ENCODE measurements at regions not wholly inside any gene's neighbourhood (a gene's known extent, or its start where the extent isn't known, plus 50 kb on each side); places are given as distances from the start of the nearest gene placed in this dataset.

- ATAC-seq (no peak), DNase-seq (peak; percentile 23)
- Mint-ChIP-seq H3K27ac (no peak overlapping the region), H3K9me3 (ENCODE audit: low read depth) (peaks cover 54% of the 10 kb centered on the region), H3K27me3 (no peaks in the 10 kb centered on the region), H3K4me3 (no peak overlapping the region), H3K36me3 (peaks cover 78% of the 10 kb centered on the region), H3K4me1 (no peaks in the 10 kb centered on the region)
- CTCF ChIA-PET = no interaction called here
Measured at GRCh38 chr15:25051399-25052154, 96.8 kb downstream of the SNRPN start.

GRCh38 chr15:25052191-25052999, 97.6 kb downstream of the SNRPN start:
- H3K27me3 Mint-ChIP-seq = no peaks in the 10 kb centered on the region
- DNase-seq = peak; percentile 25
- CTCF ChIA-PET = no interaction called here

GRCh38 chr15:25053000-25053815, 98.4 kb downstream of the SNRPN start:
- peaks cover 63% of the 10 kb centered on the region for H3K9me3 Mint-ChIP-seq (ENCODE audit: low read depth)
- ATAC-seq (no peak), DNase-seq (peak; percentile 8)
- H3K27me3 Mint-ChIP-seq = no peaks in the 10 kb centered on the region
- CTCF ChIA-PET = no interaction called here
- H3K36me3 Mint-ChIP-seq = peaks cover 87% of the 10 kb centered on the region
- H3K27ac Mint-ChIP-seq = no peak overlapping the region
- no peaks in the 10 kb centered on the region for H3K4me1 Mint-ChIP-seq
- H3K4me3 Mint-ChIP-seq = no peak overlapping the region

More at GRCh38 chr15:25052191-25052999, 97.6 kb downstream of the SNRPN start:
- H3K9me3 Mint-ChIP-seq (ENCODE audit: low read depth) = peaks cover 61% of the 10 kb centered on the region
- H3K4me3 Mint-ChIP-seq = no peak overlapping the region
- no peaks in the 10 kb centered on the region for H3K4me1 Mint-ChIP-seq
- ATAC-seq = no peak
- no peak overlapping the region for H3K27ac Mint-ChIP-seq
- peaks cover 81% of the 10 kb centered on the region for H3K36me3 Mint-ChIP-seq

GRCh38 chr15:25054329-25054728, 99.5 kb downstream of the SNRPN start:
- Mint-ChIP-seq H3K4me3 (no peak overlapping the region), H3K9me3 (ENCODE audit: low read depth) (peaks cover 71% of the 10 kb centered on the region), H3K27me3 (no peaks in the 10 kb centered on the region), H3K36me3 (peaks cover 92% of the 10 kb centered on the region), H3K27ac (no peak overlapping the region), H3K4me1 (no peaks in the 10 kb centered on the region)
- ATAC-seq = no peak
- peak; percentile 7 for DNase-seq
- CTCF ChIA-PET = no interaction called here

GRCh38 chr15:25054943-25055342, 100.2 kb downstream of the SNRPN start:
- ATAC-seq = no peak
- no peak overlapping the region for H3K4me3 Mint-ChIP-seq

GRCh38 chr15:25055356-25056068, 100.7 kb downstream of the SNRPN start:
- CTCF ChIA-PET = no interaction called here
- ATAC-seq = no peak
- DNase-seq = peak; percentile 18

More at GRCh38 chr15:25054943-25055342, 100.2 kb downstream of the SNRPN start:
- Mint-ChIP-seq H3K27me3 (no peaks in the 10 kb centered on the region), H3K27ac (no peak overlapping the region), H3K36me3 (peaks cover 95% of the 10 kb centered on the region), H3K9me3 (ENCODE audit: low read depth) (peaks cover 73% of the 10 kb centered on the region), H3K4me1 (no peaks in the 10 kb centered on the region)
- DNase-seq = peak; percentile 31
- CTCF ChIA-PET = no interaction called here

GRCh38 chr15:25056484-25057425, 102.0 kb downstream of the SNRPN start:
- peak; percentile 36 for DNase-seq
- H3K27ac Mint-ChIP-seq = no peak overlapping the region
- no peaks in the 10 kb centered on the region for H3K27me3 Mint-ChIP-seq
- CTCF ChIA-PET = no interaction called here
- peaks cover 69% of the 10 kb centered on the region for H3K9me3 Mint-ChIP-seq (ENCODE audit: low read depth)
- H3K4me1 Mint-ChIP-seq = no peaks in the 10 kb centered on the region
- no peak overlapping the region for H3K4me3 Mint-ChIP-seq
- ATAC-seq = no peak
- H3K36me3 Mint-ChIP-seq = peaks cover 93% of the 10 kb centered on the region

More at GRCh38 chr15:25055356-25056068, 100.7 kb downstream of the SNRPN start:
- no peaks in the 10 kb centered on the region for H3K27me3 Mint-ChIP-seq
- H3K4me1 Mint-ChIP-seq = no peaks in the 10 kb centered on the region
- H3K36me3 Mint-ChIP-seq = peaks cover 95% of the 10 kb centered on the region
- no peak overlapping the region for H3K27ac Mint-ChIP-seq
- no peak overlapping the region for H3K4me3 Mint-ChIP-seq
- peaks cover 71% of the 10 kb centered on the region for H3K9me3 Mint-ChIP-seq (ENCODE audit: low read depth)

- H3K4me1 Mint-ChIP-seq = no peaks in the 10 kb centered on the region
- H3K27me3 Mint-ChIP-seq = no peaks in the 10 kb centered on the region
- DNase-seq (peak; percentile 9), ATAC-seq (no peak)
- H3K27ac Mint-ChIP-seq = no peak overlapping the region
- CTCF ChIA-PET = no interaction called here
- peaks cover 71% of the 10 kb centered on the region for H3K9me3 Mint-ChIP-seq (ENCODE audit: low read depth)
- peaks cover 94% of the 10 kb centered on the region for H3K36me3 Mint-ChIP-seq
- H3K4me3 Mint-ChIP-seq = no peak overlapping the region
Measured at GRCh38 chr15:25057574-25057973, 102.8 kb downstream of the SNRPN start.

GRCh38 chr15:25058080-25058785, 103.4 kb downstream of the SNRPN start:
- Mint-ChIP-seq H3K36me3 (peaks cover 95% of the 10 kb centered on the region), H3K27me3 (no peaks in the 10 kb centered on the region), H3K4me1 (no peaks in the 10 kb centered on the region), H3K9me3 (ENCODE audit: low read depth) (peaks cover 69% of the 10 kb centered on the region), H3K27ac (no peak overlapping the region), H3K4me3 (no peak overlapping the region)
- CTCF ChIA-PET = no interaction called here
- ATAC-seq = no peak
- peak; percentile 18 for DNase-seq

- ATAC-seq (no peak), DNase-seq (peak; percentile 8)
- H3K9me3 Mint-ChIP-seq (ENCODE audit: low read depth) = peaks cover 73% of the 10 kb centered on the region
- H3K4me3 Mint-ChIP-seq = no peak overlapping the region
- no peaks in the 10 kb centered on the region for H3K4me1 Mint-ChIP-seq
- peaks cover 93% of the 10 kb centered on the region for H3K36me3 Mint-ChIP-seq
- CTCF ChIA-PET = no interaction called here
- H3K27ac Mint-ChIP-seq = no peak overlapping the region
- no peaks in the 10 kb centered on the region for H3K27me3 Mint-ChIP-seq
Measured at GRCh38 chr15:25059698-25060471, 105.1 kb downstream of the SNRPN start.

- Mint-ChIP-seq H3K9me3 (ENCODE audit: low read depth) (peaks cover 76% of the 10 kb centered on the region), H3K36me3 (peaks cover 93% of the 10 kb centered on the region), H3K4me1 (no peaks in the 10 kb centered on the region), H3K27me3 (no peaks in the 10 kb centered on the region), H3K4me3 (no peak overlapping the region), H3K27ac (no peak overlapping the region)
- DNase-seq = no peak
- CTCF ChIA-PET = no interaction called here
- no peak for ATAC-seq
Measured at GRCh38 chr15:25060472-25060803, 105.7 kb downstream of the SNRPN start.

All from activated CD8-positive, alpha-beta memory T cell treated with anti-CD3 and anti-CD28 coated beads, Interleukin-2, amount 10 ng/mL, durations not matched to agents 7 days and 5 days (primary cell).